H1 (cell line): ENCODE measurements at regions not wholly inside any gene's neighbourhood (a gene's known extent, or its start where the extent isn't known, plus 50 kb on each side); places are given as distances from the start of the nearest gene placed in this dataset.

Source experiments
- CTCF ChIP-seq, 3 experiments: IDR thresholded peaks; 1 replicate in 2 of 3; 2 replicates in 1 of 3; pipeline versions ENCODE4 v1.5.1 to v1.6.1; 2011; ENCODE audit warnings: low read length in 3 of 3, mild to moderate bottlenecking in 3 of 3, inconsistent platforms in 2 of 3, low read depth in 1 of 3, moderate library complexity in 1 of 3; ENCODE audit not compliant: insufficient read depth in 1 of 3; ENCODE audit errors: control extremely low read depth in 1 of 3
- E2F6 ChIP-seq: IDR thresholded peaks from 2 replicates; pipeline ENCODE4 v1.6.1; 2012; ENCODE audit warnings: inconsistent platforms
- GABPA ChIP-seq: IDR thresholded peaks from 2 replicates; pipeline ENCODE4 v1.6.1; 2011; ENCODE audit warnings: mild to moderate bottlenecking, low read length, moderate library complexity, borderline replicate concordance; ENCODE audit not compliant: insufficient read depth
- GTF2F1 ChIP-seq: IDR thresholded peaks from 2 replicates; pipeline ENCODE4 v1.6.1; 2012; ENCODE audit warnings: low read depth, low read length, improper control_type of control experiment, borderline replicate concordance
- JUN ChIP-seq: IDR thresholded peaks from 2 replicates; pipeline ENCODE4 v1.6.1; 2011; ENCODE audit warnings: low read depth, mild to moderate bottlenecking, improper control_type of control experiment, low read length
- JUND ChIP-seq: IDR thresholded peaks from 2 replicates; pipeline ENCODE4 v1.6.1; 2011; ENCODE audit warnings: mild to moderate bottlenecking, improper control_type of control experiment, low read length
- NRF1 ChIP-seq: IDR thresholded peaks from 2 replicates; pipeline ENCODE4 v1.6.1; 2011; ENCODE audit warnings: mild to moderate bottlenecking, low read depth, low read length, improper control_type of control experiment
- POLR2A ChIP-seq, 2 experiments: IDR thresholded peaks; 1 replicate in 1 of 2; 2 replicates in 1 of 2; pipeline ENCODE4 v1.6.1; 2011; ENCODE audit warnings: low read depth in 2 of 2, low read length in 2 of 2, mild to moderate bottlenecking in 2 of 2; ENCODE audit errors: control extremely low read depth in 1 of 2
- RXRA ChIP-seq: IDR thresholded peaks from 2 replicates; pipeline ENCODE4 v1.6.1; 2011; ENCODE audit warnings: low read depth, mild to moderate bottlenecking, low read length, moderate library complexity; ENCODE audit not compliant: insufficient read depth
- SIRT6 ChIP-seq: IDR thresholded peaks from one replicate; pipeline ENCODE4 v1.7.1; 2012; ENCODE audit warnings: low read length, inconsistent platforms
- SRF ChIP-seq: IDR thresholded peaks from 2 replicates; pipeline ENCODE4 v1.6.1; 2011; ENCODE audit warnings: mild to moderate bottlenecking, low read depth, low read length, moderate library complexity
- TAF7 ChIP-seq: optimal IDR thresholded peaks from 2 replicates; pipeline ENCODE3; 2011; ENCODE audit warnings: low read depth, mild to moderate bottlenecking, inconsistent platforms, low read length, moderate library complexity, borderline replicate concordance
- YY1 ChIP-seq: IDR thresholded peaks from 2 replicates; pipeline ENCODE4 v1.6.1; 2011; ENCODE audit warnings: low read depth, mild to moderate bottlenecking, low read length

DNA sequence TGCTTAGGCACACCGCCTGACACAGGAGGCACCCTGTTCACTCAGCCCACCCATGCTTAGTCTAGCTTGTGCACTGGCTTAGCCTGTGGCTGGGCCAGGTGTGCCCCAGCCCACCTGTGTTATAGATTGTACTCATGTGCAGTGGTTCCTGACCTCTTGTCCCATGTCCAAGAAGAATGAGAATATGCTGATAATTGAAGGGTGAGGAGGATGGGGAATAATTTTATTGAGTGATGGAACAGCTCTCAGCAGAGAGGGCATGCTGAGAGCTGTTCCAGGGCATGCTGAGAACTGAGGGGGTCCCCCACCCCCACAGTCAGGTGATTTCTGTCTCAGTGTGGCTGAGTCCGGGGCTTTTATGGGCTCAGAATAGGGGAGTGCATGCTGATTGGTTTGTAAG, 395.9 kb downstream of the FUT8 start:
- TF ChIP-seq GABPA = no peak
- TF ChIP-seq YY1 = no peak
- TF ChIP-seq POLR2A (IDR thresholded peaks at IDR 0.05; ENCODE audit: control extremely low read depth in 1 of 2, low read depth in 2 of 2, low read length in 2 of 2) = no peak
- no peak for TF ChIP-seq RXRA
- no peak for TF ChIP-seq CTCF (IDR thresholded peaks at IDR 0.05; ENCODE audit: control extremely low read depth in 1 of 3, insufficient read depth in 1 of 3, low read depth in 1 of 3, low read length in 3 of 3)
- no peak for TF ChIP-seq E2F6
- TF ChIP-seq NRF1 = no peak
- no peak for TF ChIP-seq TAF7
- TF ChIP-seq SIRT6 = no peak
- TF ChIP-seq JUN = no peak
- TF ChIP-seq GTF2F1 = no peak
- no peak for TF ChIP-seq JUND
- no peak for TF ChIP-seq SRF
